Brain microvascular endothelial cell (primary cell): ENCODE measurements at regions not wholly inside any gene's neighbourhood (a gene's known extent, or its start where the extent isn't known, plus 50 kb on each side); places are given as distances from the start of the nearest gene placed in this dataset.
A peak's percentile ranks its signal among the peaks of the same experiment; 100 is the strongest.

Source experiments
- DNase-seq: peaks from one replicate; pipeline ENCODE4 v3.0.0-alpha.2; 2020
- H3K27ac ChIP-seq: fragments of 250-450 bp; sonication (Bioruptor Pico); 2 replicates; pipeline ENCODE4 v1.5.1; 2020; ENCODE audit warnings: mild to moderate bottlenecking, moderate library complexity
- H3K27me3 ChIP-seq: fragments of 250-450 bp; sonication (Bioruptor Pico); replicated peaks from 2 replicates; pipeline ENCODE4 v1.5.1; 2020; ENCODE audit warnings: mild to moderate bottlenecking
- H3K36me3 ChIP-seq: fragments of 250-450 bp; sonication (Bioruptor Pico); replicated peaks from 2 replicates; pipeline ENCODE4 v1.5.1; 2020; ENCODE audit warnings: mild to moderate bottlenecking
- H3K4me3 ChIP-seq: 2 replicates; pipeline ENCODE4 v1.5.1; 2011; ENCODE audit warnings: low read depth, mild to moderate bottlenecking, control low read depth, low read length, moderate library complexity
- CTCF ChIP-seq: IDR thresholded peaks from 2 replicates; pipeline ENCODE4 v1.5.1; 2011; ENCODE audit warnings: low read depth, mild to moderate bottlenecking, moderate library complexity, low read length, control low read depth, inconsistent platforms; ENCODE audit errors: missing control alignments
- in situ Hi-C: cut with HindIII; loops from 2 replicates; pipeline ENCODE4 v1.10.0; 2017; ENCODE audit warnings: low sequenced_read_pairs, low pct_ligation_motif_present

- H3K27me3 ChIP-seq: no peaks in the 10 kb centered on the region
- H3K27ac ChIP-seq: no peak overlapping the region
- H3K4me3 ChIP-seq: no peak overlapping the region
- in situ Hi-C loops: no loop called here
- DNase-seq: no peak
- TF ChIP-seq CTCF: no peak
- H3K36me3 ChIP-seq: no peaks in the 10 kb centered on the region
Observed at GRCh38 chr9:73077625-73078030, 74.0 kb upstream of the ANXA1 start.

GRCh38 chr9:73076970-73077369 lies 74.7 kb upstream of the ANXA1 start:
- TF ChIP-seq CTCF: no peak
- no peaks in the 10 kb centered on the region for H3K36me3 ChIP-seq
- H3K4me3 ChIP-seq: no peak overlapping the region
- DNase-seq: no peak
- no peak overlapping the region for H3K27ac ChIP-seq
- H3K27me3 ChIP-seq: no peaks in the 10 kb centered on the region
- in situ Hi-C loops: no loop called here

GRCh38 chr9:73074176-73074708 lies 77.4 kb upstream of the ANXA1 start:
- no peak for DNase-seq
- no peak for TF ChIP-seq CTCF
- in situ Hi-C loops: no loop called here
- H3K27me3 ChIP-seq: no peaks in the 10 kb centered on the region
- H3K36me3 ChIP-seq: no peaks in the 10 kb centered on the region
- H3K4me3 ChIP-seq: no peak overlapping the region
- H3K27ac ChIP-seq: peak overlapping the region; percentile 58

GRCh38 chr9:73073337-73074175 lies 78.1 kb upstream of the ANXA1 start:
- H3K4me3 ChIP-seq: no peak overlapping the region
- H3K27me3 ChIP-seq: no peaks in the 10 kb centered on the region
- in situ Hi-C loops: no loop called here
- H3K36me3 ChIP-seq: no peaks in the 10 kb centered on the region
- peak overlapping the region; percentile 58 for H3K27ac ChIP-seq
- DNase-seq: peak; percentile 32
- no peak for TF ChIP-seq CTCF

GRCh38 chr9:73067074-73067473 lies 84.6 kb upstream of the ANXA1 start:
- peak; percentile 14 for TF ChIP-seq CTCF
- no peak for DNase-seq
- in situ Hi-C loops: no loop called here
- H3K27me3 ChIP-seq: no peaks in the 10 kb centered on the region
- no peak overlapping the region for H3K27ac ChIP-seq
- H3K4me3 ChIP-seq: no peak overlapping the region
- no peaks in the 10 kb centered on the region for H3K36me3 ChIP-seq
